GM21576 (cell line): ENCODE measurements at regions not wholly inside any gene's neighbourhood (a gene's known extent, or its start where the extent isn't known, plus 50 kb on each side); places are given as distances from the start of the nearest gene placed in this dataset.
"Not testable (repeated sequence)": the region's sequence is repeated elsewhere in the genome, so short reads cannot be mapped to it uniquely, and the experiment has no call there.

Experiments
- ATAC-seq: cut with Tn5 transposase; IDR thresholded peaks from one replicate; pipeline ENCODE4 v1.9.1; 2021; ENCODE audit warnings: mild to moderate bottlenecking, moderate library complexity; ENCODE audit not compliant: unreplicated experiment

GRCh38 chr2:8361930-8362329 is 319.9 kb upstream of the ID2 start:
- no peak for ATAC-seq

- ATAC-seq, result no peak
Observed at GRCh38 chr2:8363161-8363560, 318.7 kb upstream of the ID2 start.

- ATAC-seq, result no peak
Observed at GRCh38 chr2:8364668-8365067, 317.2 kb upstream of the ID2 start.

- ATAC-seq, result no peak
Observed at GRCh38 chr2:8365331-8365910, 316.4 kb upstream of the ID2 start.

GRCh38 chr2:8367833-8368232 is 314.0 kb upstream of the ID2 start:
- ATAC-seq, result no peak

- ATAC-seq, result peak; percentile 59
Observed at GRCh38 chr2:8368463-8368862, 313.4 kb upstream of the ID2 start.

- no peak for ATAC-seq
Observed at GRCh38 chr2:8369522-8369921, 312.3 kb upstream of the ID2 start.

- no peak for ATAC-seq
Observed at GRCh38 chr2:8370258-8370802, 311.5 kb upstream of the ID2 start.

- no peak for ATAC-seq
Observed at GRCh38 chr2:8371653-8372052, 310.2 kb upstream of the ID2 start.

- ATAC-seq, result no peak
Observed at GRCh38 chr2:8374782-8375181, 307.1 kb upstream of the ID2 start.

GRCh38 chr2:8376603-8377410 is 305.0 kb upstream of the ID2 start:
- no peak for ATAC-seq

GRCh38 chr2:8378016-8378810 is 303.6 kb upstream of the ID2 start:
- peak; percentile 76 for ATAC-seq

GRCh38 chr2:8379128-8379527 is 302.7 kb upstream of the ID2 start:
- no peak for ATAC-seq

GRCh38 chr2:8379549-8379948 is 302.3 kb upstream of the ID2 start:
- no peak for ATAC-seq

- ATAC-seq, result no peak
Observed at GRCh38 chr2:8380026-8380425, 301.8 kb upstream of the ID2 start.

GRCh38 chr2:8380566-8380965 is 301.3 kb upstream of the ID2 start:
- ATAC-seq, result peak; percentile 37

GRCh38 chr2:8382485-8382884 is 299.4 kb upstream of the ID2 start:
- no peak for ATAC-seq

GRCh38 chr2:8386748-8387147 is 295.1 kb upstream of the ID2 start:
- ATAC-seq, result not testable (repeated sequence)

- ATAC-seq, result no peak
Observed at GRCh38 chr2:8388781-8389180, 293.1 kb upstream of the ID2 start.

- ATAC-seq, result no peak
Observed at GRCh38 chr2:8389431-8390108, 292.3 kb upstream of the ID2 start.

GRCh38 chr2:8391126-8391525 is 290.7 kb upstream of the ID2 start:
- no peak for ATAC-seq
